ENCODE measurements at regions not wholly inside any gene's neighbourhood (a gene's known extent, or its start where the extent isn't known, plus 50 kb on each side); places are given as distances from the start of the nearest gene placed in this dataset.
A peak's percentile ranks its signal among the peaks of the same experiment; 100 is the strongest.

DNA sequence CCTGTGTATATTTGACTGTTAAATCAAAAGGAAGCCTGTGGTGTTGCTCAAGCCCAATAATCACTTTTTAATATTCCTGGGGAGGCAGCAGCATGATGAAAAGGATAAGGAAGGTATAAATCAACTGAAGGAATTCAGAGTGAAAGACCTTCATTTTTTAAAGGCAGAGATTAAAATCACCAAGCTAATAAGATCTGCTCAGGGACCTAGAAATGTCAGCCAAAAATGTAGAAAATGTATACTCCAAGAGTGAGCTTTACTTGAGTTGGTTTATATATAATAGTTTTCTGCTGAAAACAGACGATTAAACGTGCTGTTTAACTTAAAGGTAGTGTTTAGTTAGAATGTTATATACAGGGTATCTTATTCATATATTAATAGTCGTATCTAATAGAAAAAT, 549.3 kb downstream of the IQCM start:
- Histone ChIP-seq H3K9me3 (ENCODE audit: control insufficient read depth, insufficient read depth, low read depth, low read length) (no peaks in the 10 kb centered on the region), H3K27ac (ENCODE audit: extremely low read depth, low read depth, low read length) (no peak overlapping the region), H3K36me3 (ENCODE audit: control insufficient read depth in 2 of 2, insufficient read depth in 1 of 2, low read length in 2 of 2) (no peaks in the 10 kb centered on the region), H3K4me1 (ENCODE audit: control insufficient read depth, insufficient read depth, low read length) (no peaks in the 10 kb centered on the region), H3K4me3 (ENCODE audit: low read depth, low read length) (no peak overlapping the region)
- CTCF ChIA-PET, result interaction anchor here (0.6 kb wide), 1 partner anchor 1355 kb away, joined by 3 read pairs; no protein-coding TSS in a partner anchor
- TF ChIP-seq ZNF155 (tag by site-specific recombination; IDR thresholded peaks at IDR 0.05) (no peak), ZIC2 (tag by site-specific recombination; IDR thresholded peaks at IDR 0.05) (no peak), MYNN (tag by site-specific recombination; IDR thresholded peaks at IDR 0.05; ENCODE audit: borderline replicate concordance) (no peak), ZNF121 (tag by site-specific recombination; IDR thresholded peaks at IDR 0.05) (no peak)
- POLR2A ChIA-PET, result no interaction called here

- Histone ChIP-seq H3K4me1 (ENCODE audit: control insufficient read depth, insufficient read depth, low read length) (no peaks in the 10 kb centered on the region), H3K9me3 (ENCODE audit: control insufficient read depth, insufficient read depth, low read depth, low read length) (no peaks in the 10 kb centered on the region), H3K27ac (ENCODE audit: extremely low read depth, low read depth, low read length) (no peak overlapping the region), H3K36me3 (ENCODE audit: control insufficient read depth in 2 of 2, insufficient read depth in 1 of 2, low read length in 2 of 2) (no peaks in the 10 kb centered on the region), H3K4me3 (ENCODE audit: low read depth, low read length) (no peak overlapping the region)
- TF ChIP-seq ZBTB8A (tag by site-specific recombination; IDR thresholded peaks at IDR 0.05), result no peak
- no peak for TF ChIP-seq ZNF837 (tag by site-specific recombination; IDR thresholded peaks at IDR 0.05)
- TF ChIP-seq, protein P1, sequence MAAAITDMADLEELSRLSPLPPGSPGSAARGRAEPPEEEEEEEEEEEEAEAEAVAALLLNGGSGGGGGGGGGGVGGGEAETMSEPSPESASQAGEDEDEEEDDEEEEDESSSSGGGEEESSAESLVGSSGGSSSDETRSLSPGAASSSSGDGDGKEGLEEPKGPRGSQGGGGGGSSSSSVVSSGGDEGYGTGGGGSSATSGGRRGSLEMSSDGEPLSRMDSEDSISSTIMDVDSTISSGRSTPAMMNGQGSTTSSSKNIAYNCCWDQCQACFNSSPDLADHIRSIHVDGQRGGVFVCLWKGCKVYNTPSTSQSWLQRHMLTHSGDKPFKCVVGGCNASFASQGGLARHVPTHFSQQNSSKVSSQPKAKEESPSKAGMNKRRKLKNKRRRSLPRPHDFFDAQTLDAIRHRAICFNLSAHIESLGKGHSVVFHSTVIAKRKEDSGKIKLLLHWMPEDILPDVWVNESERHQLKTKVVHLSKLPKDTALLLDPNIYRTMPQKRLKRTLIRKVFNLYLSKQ (tag by site-specific recombination; IDR thresholded peaks at IDR 0.05; ENCODE audit: borderline replicate concordance), result no peak
- TF ChIP-seq YY2 (tag by site-specific recombination; IDR thresholded peaks at IDR 0.05), result no peak
- no peak for TF ChIP-seq ZFP41 (tag by site-specific recombination; IDR thresholded peaks at IDR 0.05; ENCODE audit: borderline replicate concordance)
- no peak for TF ChIP-seq KLF1 (tag by site-specific recombination; IDR thresholded peaks at IDR 0.05)
- TF ChIP-seq ZBTB21 (tag by site-specific recombination; IDR thresholded peaks at IDR 0.05), result no peak
- TF ChIP-seq ZNF416 (tag by site-specific recombination; IDR thresholded peaks at IDR 0.05), result no peak
- no peak for TF ChIP-seq ZBTB44 (tag by site-specific recombination; IDR thresholded peaks at IDR 0.05)
- no peak for TF ChIP-seq ZNF239 (tag by site-specific recombination; IDR thresholded peaks at IDR 0.05)
- no peak for TF ChIP-seq ZNF155 (tag by site-specific recombination; IDR thresholded peaks at IDR 0.05)
- TF ChIP-seq ZSCAN16 (tag by site-specific recombination; IDR thresholded peaks at IDR 0.05), result no peak
- TF ChIP-seq KLF8 (tag by site-specific recombination; IDR thresholded peaks at IDR 0.05), result no peak
- TF ChIP-seq ZNF354C (tag by site-specific recombination; IDR thresholded peaks at IDR 0.05; ENCODE audit: borderline replicate concordance, low read depth), result no peak
- TF ChIP-seq ZNF37A (tag by site-specific recombination; IDR thresholded peaks at IDR 0.05), result no peak
- no peak for TF ChIP-seq OSR2 (tag by site-specific recombination; IDR thresholded peaks at IDR 0.05)
- ChIA-PET POLR2A (no interaction called here), CTCF (interaction anchor here (0.6 kb wide), 1 partner anchor 1354 kb away, joined by 3 read pairs; no protein-coding TSS in a partner anchor)
These were observed 550.0 kb downstream of the IQCM start for GRCh38 chr4:149265645-149266044.

GRCh38 chr4:149264093-149264733, 551.4 kb downstream of the IQCM start:
- POLR2A ChIA-PET, result no interaction called here
- no peaks in the 10 kb centered on the region for H3K9me3 ChIP-seq (ENCODE audit: control insufficient read depth, insufficient read depth, low read depth, low read length)
- peak; percentile 57 for TF ChIP-seq ZNF654 (tag by site-specific recombination; IDR thresholded peaks at IDR 0.05; ENCODE audit: low read depth)
- TF ChIP-seq KLF17 (tag by site-specific recombination; IDR thresholded peaks at IDR 0.05), result no peak
- TF ChIP-seq ZNF140 (tag by site-specific recombination; IDR thresholded peaks at IDR 0.05), result no peak
- TF ChIP-seq ZSCAN18 (tag by site-specific recombination; IDR thresholded peaks at IDR 0.05), result no peak
- no peak for TF ChIP-seq ZNF138 (tag by site-specific recombination; IDR thresholded peaks at IDR 0.05; ENCODE audit: borderline replicate concordance)
- TF ChIP-seq EGR2 (tag by site-specific recombination; IDR thresholded peaks at IDR 0.05; ENCODE audit: low read depth), result no peak
- TF ChIP-seq ZNF202 (tag by site-specific recombination; IDR thresholded peaks at IDR 0.05; ENCODE audit: borderline replicate concordance), result no peak
- no peak for TF ChIP-seq SCRT1 (tag by site-specific recombination; IDR thresholded peaks at IDR 0.05; ENCODE audit: borderline replicate concordance)

More at GRCh38 chr4:149264093-149264733, 551.4 kb downstream of the IQCM start:
- no peak overlapping the region for H3K4me3 ChIP-seq (ENCODE audit: low read depth, low read length)
- no peaks in the 10 kb centered on the region for H3K4me1 ChIP-seq (ENCODE audit: control insufficient read depth, insufficient read depth, low read length)
- CTCF ChIA-PET, result interaction anchor here (0.8 kb wide), 1 partner anchor 1397 kb away, joined by 3 read pairs; no protein-coding TSS in a partner anchor
- no peak overlapping the region for H3K27ac ChIP-seq (ENCODE audit: extremely low read depth, low read depth, low read length)
- H3K36me3 ChIP-seq (ENCODE audit: control insufficient read depth in 2 of 2, insufficient read depth in 1 of 2, low read length in 2 of 2), result no peaks in the 10 kb centered on the region
